ENCODE measurements at regions not wholly inside any gene's neighbourhood (a gene's known extent, or its start where the extent isn't known, plus 50 kb on each side); places are given as distances from the start of the nearest gene placed in this dataset.

GRCh38 chrX:23589496-23589895, 77.8 kb upstream of the PRDX4 start:
- TF ChIP-seq REST (IDR thresholded peaks at IDR 0.05; ENCODE audit: insufficient read depth in 1 of 2, low read depth in 2 of 2, low read length in 1 of 2) (no peak), CTCF (IDR thresholded peaks at IDR 0.05) (no peak)
